ENCODE measurements at regions not wholly inside any gene's neighbourhood (a gene's known extent, or its start where the extent isn't known, plus 50 kb on each side); places are given as distances from the start of the nearest gene placed in this dataset.

DNA sequence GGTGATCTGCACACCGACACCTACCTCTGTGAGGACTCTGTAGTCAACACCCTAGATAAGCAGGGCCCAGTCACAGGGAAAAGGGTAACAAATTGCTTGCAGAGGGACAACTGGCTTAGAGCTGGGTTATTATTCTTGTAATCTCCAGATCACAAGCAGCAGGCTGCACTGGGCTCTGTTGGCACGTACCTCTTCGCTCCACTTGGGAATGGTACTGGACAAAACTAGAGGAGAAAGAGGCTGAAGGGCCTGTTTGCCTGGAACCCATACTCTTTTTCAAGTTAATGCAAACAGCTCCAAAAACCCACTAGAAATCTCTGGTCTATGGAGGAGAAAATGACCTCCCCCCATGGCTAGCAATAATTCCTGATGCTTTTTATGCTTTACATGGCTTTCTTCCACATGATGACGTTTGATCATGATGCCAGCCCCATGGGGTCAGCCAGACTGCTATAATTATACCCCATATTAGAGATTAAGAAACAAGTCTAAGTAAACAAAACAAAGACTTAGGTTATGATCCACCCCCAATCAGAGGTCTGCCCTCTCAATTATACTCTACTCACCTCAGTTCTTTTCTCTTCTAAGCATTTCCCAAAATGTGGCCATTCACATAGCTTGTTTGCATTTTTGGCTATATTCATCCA lies 190.0 kb downstream of the UNC5CL start:
- TF ChIP-seq, protein P1, sequence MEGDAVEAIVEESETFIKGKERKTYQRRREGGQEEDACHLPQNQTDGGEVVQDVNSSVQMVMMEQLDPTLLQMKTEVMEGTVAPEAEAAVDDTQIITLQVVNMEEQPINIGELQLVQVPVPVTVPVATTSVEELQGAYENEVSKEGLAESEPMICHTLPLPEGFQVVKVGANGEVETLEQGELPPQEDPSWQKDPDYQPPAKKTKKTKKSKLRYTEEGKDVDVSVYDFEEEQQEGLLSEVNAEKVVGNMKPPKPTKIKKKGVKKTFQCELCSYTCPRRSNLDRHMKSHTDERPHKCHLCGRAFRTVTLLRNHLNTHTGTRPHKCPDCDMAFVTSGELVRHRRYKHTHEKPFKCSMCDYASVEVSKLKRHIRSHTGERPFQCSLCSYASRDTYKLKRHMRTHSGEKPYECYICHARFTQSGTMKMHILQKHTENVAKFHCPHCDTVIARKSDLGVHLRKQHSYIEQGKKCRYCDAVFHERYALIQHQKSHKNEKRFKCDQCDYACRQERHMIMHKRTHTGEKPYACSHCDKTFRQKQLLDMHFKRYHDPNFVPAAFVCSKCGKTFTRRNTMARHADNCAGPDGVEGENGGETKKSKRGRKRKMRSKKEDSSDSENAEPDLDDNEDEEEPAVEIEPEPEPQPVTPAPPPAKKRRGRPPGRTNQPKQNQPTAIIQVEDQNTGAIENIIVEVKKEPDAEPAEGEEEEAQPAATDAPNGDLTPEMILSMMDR (IDR thresholded peaks at IDR 0.05), result no peak
- no peak for TF ChIP-seq POLR2A (IDR thresholded peaks at IDR 0.05)
